Activated CD8-positive, alpha-beta memory T cell treated with anti-CD3 and anti-CD28 coated beads for 1 hour (primary cell): ENCODE measurements at regions not wholly inside any gene's neighbourhood (a gene's known extent, or its start where the extent isn't known, plus 50 kb on each side); places are given as distances from the start of the nearest gene placed in this dataset.

Experiments used
- DNase-seq, 2 donors: peaks; one replicate each; pipeline ENCODE4 v3.0.0-alpha.2; 2020; ENCODE audit warnings: low read depth in 1 of 2; ENCODE audit errors: extremely low read depth in 1 of 2

- DNase-seq = no peak
Measured at GRCh38 chr2:24439971-24440340, 51.1 kb upstream of the NCOA1 start.

GRCh38 chr2:24439280-24439970 is 51.6 kb upstream of the NCOA1 start:
- no peak for DNase-seq

- no peak for DNase-seq
Measured at GRCh38 chr2:24438106-24438505, 52.9 kb upstream of the NCOA1 start.

DNA sequence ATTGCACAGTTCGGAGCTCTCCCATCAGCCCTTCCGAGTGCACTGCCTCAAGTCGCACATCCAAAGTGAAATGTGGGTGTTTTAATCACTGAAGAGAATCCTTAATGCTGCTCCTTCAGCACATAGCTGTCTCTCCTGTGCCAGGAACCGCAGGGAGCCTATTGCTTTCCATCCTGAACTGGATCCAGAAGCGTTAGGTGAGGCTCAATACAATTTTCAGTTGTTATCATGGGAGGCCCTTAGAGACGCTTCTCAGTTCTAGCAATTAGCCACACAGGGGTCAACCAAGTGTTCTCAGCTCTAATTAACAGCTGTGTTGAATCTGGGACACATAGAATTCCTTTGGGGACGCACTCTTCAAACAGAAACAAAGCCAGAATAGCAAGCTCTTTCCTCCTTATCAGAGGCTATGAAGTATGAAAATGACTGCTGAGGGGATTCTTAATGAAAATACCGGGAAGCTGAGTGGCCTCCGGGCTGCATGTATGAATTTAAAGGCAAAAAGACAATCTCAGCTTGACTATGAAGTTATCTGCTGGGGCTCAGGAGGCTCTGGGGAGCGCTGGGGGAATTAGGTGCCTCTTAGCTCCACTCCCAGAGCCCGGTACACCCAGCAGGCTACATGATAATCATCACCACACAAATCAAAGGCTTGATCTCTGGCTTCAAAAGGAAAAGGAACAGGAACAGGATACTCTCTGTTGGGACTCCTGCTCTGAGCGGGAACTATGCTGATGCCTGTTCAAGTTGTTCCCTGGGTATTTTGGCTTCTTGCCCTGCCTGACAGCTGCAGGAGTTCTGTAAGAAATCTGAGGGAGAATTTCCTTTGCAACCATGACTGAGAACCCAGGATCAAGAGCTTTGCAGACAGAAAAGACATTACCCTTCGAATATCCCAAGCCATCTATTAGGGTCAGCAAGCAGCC is 55.4 kb upstream of the NCOA1 start:
- no peak for DNase-seq

DNA sequence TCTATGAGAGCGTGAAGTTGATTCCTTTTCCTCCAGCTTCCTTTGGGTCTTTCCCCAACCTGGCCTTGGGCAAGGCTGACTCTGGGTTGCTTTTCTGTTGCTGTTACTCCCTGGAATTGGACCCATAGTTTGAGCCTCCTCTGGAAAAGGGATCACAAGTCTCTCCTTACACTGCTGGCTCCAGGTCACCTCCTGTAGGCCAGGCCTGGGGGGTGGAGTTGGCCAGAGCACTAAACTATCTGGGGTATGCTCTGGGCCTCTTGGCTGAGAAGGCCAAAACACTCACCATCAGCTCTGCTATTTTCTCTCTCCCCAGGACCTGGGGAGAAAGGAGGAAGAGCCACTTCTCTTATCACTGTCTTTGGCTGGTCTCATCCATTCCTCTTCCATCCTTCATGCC is 56.5 kb upstream of the NCOA1 start:
- DNase-seq = no peak

DNA sequence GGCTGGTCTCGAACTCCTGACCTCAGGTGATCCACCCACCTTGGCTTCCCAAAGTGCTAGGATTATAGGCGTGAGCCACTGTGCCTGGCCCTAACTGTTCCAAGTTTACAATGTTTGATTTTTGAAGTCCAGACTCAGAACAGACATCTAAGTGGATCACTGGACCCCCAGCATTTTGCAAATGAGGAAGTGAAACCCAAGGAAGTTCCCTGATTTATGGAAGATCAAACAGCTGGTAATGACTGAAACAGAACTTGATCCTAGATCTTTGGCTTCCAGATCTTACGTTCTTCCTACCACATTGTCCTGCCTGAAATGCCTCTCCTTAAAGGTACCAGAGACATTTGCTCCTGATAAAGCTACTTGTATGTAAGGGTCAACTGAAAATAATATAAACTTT is 58.3 kb upstream of the NCOA1 start:
- DNase-seq = no peak

- no peak for DNase-seq
Measured at GRCh38 chr2:24432121-24432520, 58.9 kb upstream of the NCOA1 start.

DNA sequence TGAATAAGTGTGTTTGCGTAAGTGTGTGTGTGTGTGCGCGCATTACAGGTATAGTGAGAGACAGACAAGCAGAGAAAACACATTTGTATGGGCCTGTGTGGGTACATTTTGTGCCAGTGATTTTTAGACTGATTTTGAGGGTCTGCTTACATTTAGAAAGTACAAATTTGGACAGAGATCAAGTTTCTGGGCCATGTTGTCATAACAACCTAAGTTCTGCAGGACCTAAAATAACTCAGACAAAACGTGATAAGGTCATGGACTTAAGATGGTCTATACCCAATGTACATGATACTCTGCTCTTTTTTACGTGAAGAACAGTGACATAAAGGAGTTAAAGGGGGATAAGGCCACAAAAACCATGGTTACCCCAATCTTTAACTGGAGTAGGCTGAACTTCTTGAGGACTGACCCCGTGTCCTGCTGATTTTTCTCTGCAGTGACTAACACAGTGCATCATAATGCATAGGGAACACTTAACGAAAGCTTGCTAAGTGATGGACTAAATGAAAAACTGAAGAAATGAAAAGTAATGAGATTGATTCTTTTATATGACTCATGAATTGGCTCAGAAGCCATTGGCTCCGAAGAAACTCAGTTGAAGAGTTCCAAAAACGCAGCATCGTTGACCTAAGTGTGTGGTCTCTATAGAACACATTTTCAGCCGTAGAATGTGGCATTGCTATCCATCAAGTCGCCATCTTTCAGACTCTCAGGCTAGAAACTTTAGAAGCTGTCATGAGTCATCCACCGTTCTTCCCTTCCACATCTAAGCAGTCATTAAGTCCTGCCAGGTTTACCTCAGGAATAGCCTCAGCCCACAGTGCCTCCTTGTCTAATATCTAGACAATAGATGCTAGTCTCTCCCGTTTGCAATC is 61.6 kb upstream of the NCOA1 start:
- no peak for DNase-seq

DNA sequence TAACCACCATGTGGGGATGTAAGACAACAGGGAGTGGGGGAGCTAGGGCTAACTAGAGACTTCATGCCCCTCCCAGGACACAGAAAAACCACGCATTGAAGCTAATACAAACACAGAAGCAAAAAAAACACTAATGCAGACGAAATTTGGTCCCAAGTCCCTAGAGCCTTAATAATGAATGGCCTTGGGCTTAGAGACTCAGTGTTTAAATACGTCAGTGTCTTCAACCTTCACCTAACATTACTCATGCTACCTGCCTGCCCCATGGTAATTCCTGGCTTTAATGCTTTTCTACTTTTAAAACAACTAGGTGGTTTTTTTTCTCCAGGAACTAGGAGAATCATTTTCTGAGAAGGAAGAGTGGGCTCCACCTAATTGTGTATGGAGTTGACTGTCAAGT is 64.1 kb upstream of the ITSN2 start:
- no peak for DNase-seq

- DNase-seq = no peak
Measured at GRCh38 chr2:24423095-24423494, 62.8 kb upstream of the ITSN2 start.

- DNase-seq = peak in 1 of 2 donors; percentile 21
Measured at GRCh38 chr2:24421668-24422067, 61.3 kb upstream of the ITSN2 start.

- no peak for DNase-seq
Measured at GRCh38 chr2:24420373-24420772, 60.0 kb upstream of the ITSN2 start.

DNA sequence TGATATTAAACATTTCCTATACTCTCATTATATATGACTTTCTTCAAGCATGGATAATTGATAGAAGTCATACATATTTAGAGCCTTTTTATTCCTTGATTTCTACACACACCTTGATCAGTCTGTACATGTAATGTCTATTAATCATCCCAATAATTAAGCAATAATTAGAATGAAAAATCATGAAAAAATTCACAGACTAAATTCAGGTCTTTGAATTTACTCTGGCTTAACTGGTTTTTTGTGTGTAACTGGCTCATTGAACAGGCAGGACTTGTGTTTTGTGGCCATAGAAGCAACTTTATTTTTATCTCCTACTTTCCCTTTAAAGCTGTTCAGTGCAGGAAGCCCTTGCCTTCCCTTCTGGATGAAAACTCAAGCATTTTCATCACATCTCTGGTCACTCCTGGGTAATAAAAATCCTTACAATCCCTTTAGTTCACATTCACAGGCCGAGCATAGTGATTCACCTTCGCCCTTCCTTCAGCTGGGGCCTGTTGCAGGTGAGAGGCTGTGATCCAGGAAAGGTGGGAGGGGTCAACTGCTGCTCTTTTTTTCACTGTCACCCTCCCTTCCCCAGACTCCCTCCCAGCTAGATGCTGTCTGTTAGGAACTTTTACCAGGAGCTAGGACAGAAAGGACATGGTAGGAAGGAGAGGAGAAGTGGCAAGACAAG is 58.0 kb upstream of the ITSN2 start:
- DNase-seq = no peak

GRCh38 chr2:24412812-24413211 is 52.5 kb upstream of the ITSN2 start:
- no peak for DNase-seq

- DNase-seq = no peak
Measured at GRCh38 chr2:24411488-24412151, 51.3 kb upstream of the ITSN2 start.

DNA sequence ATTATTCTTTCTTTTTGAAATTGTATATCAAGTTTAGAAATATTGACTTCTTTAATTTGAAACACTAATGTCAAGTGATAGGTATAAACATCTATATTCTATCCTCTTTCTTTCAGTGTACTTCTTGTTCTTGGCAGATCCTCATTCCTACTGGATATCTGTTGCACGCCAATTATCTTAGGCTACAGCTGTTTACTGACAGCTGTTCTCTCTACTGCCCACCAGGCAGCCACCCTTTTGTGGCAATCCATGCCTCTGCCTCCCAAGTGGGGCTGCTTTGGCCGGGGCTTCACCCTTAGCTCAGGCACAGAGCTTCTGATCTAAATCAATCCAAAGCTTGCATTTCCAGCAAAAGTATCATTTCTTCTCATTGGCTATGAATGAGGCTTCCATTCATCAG is 50.6 kb upstream of the ITSN2 start:
- no peak for DNase-seq

DNA sequence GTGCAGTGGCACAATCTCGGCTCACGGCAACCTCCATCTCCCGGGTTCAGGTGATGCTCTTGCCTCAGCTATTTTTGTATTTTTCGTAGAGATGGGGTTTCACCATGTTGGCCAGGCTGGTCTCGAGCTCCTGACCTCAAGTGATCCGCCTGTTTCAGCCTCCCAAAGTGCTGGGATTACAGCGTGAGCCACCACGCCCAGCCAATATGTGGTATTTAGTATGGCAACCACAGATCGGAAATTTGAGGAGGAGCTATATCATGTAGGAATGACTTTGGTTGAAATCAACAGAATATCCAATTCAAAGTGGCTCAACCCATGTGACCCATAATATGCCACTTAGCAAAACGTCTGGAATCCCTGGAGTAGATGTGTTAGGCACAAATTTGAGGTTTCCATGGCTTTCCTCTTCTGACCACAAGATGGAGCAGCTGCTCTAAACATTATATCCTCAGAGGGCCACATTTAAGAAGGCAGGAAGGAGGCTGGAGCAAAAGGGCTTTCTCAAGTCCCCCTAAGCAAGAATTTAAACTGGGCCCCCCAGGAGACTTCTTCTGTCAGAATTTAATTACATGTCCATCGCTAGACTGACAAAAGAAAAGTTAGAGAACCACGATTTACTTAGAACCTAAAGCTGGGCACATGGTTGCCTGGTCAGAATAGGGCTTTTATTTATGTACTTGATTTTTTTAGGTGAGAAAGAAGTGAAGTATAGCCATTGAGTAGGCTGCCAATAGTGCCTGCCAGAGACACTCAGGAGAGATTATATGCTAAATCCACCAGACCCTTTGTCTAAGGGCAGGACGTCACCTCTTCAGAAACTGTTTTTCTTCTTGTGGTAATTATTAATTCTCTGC is 49.6 kb upstream of the ITSN2 start:
- DNase-seq = no peak
